ENCODE measurements at regions not wholly inside any gene's neighbourhood (a gene's known extent, or its start where the extent isn't known, plus 50 kb on each side); places are given as distances from the start of the nearest gene placed in this dataset.

- no peak for TF ChIP-seq CTCF (IDR thresholded peaks at IDR 0.05)
- TF ChIP-seq POLR2A (IDR thresholded peaks at IDR 0.05): no peak
Observed at GRCh38 chr2:221016551-221016950, 555.6 kb downstream of the EPHA4 start.
